ENCODE measurements at regions not wholly inside any gene's neighbourhood (a gene's known extent, or its start where the extent isn't known, plus 50 kb on each side); places are given as distances from the start of the nearest gene placed in this dataset.

- Histone ChIP-seq H3K27me3 (ENCODE audit: insufficient read depth, poor library complexity, severe bottlenecking) (no peaks in the 10 kb centered on the region), H3K4me3 (replicated peaks; ENCODE audit: insufficient read depth, low read length) (no peak overlapping the region), H3K27ac (replicated peaks) (no peak overlapping the region)
- DNase-seq (ENCODE audit: low read depth in 1 of 2, low spot score in 1 of 2) = no peak
- TF ChIP-seq SPI1 (IDR thresholded peaks at IDR 0.05; ENCODE audit: borderline replicate concordance, low read depth) (no peak), POLR2AphosphoS5 (IDR thresholded peaks at IDR 0.05; ENCODE audit: low read depth) (no peak), GABPA (IDR thresholded peaks at IDR 0.05; ENCODE audit: low read depth) (no peak), CTCF (IDR thresholded peaks at IDR 0.05; ENCODE audit: insufficient read depth, low read length) (no peak)
- TF ChIP-seq, protein P1, sequence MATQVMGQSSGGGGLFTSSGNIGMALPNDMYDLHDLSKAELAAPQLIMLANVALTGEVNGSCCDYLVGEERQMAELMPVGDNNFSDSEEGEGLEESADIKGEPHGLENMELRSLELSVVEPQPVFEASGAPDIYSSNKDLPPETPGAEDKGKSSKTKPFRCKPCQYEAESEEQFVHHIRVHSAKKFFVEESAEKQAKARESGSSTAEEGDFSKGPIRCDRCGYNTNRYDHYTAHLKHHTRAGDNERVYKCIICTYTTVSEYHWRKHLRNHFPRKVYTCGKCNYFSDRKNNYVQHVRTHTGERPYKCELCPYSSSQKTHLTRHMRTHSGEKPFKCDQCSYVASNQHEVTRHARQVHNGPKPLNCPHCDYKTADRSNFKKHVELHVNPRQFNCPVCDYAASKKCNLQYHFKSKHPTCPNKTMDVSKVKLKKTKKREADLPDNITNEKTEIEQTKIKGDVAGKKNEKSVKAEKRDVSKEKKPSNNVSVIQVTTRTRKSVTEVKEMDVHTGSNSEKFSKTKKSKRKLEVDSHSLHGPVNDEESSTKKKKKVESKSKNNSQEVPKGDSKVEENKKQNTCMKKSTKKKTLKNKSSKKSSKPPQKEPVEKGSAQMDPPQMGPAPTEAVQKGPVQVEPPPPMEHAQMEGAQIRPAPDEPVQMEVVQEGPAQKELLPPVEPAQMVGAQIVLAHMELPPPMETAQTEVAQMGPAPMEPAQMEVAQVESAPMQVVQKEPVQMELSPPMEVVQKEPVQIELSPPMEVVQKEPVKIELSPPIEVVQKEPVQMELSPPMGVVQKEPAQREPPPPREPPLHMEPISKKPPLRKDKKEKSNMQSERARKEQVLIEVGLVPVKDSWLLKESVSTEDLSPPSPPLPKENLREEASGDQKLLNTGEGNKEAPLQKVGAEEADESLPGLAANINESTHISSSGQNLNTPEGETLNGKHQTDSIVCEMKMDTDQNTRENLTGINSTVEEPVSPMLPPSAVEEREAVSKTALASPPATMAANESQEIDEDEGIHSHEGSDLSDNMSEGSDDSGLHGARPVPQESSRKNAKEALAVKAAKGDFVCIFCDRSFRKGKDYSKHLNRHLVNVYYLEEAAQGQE (IDR thresholded peaks at IDR 0.05; ENCODE audit: insufficient replicate concordance, low read depth) = no peak
Measured at GRCh38 chr18:65946777-65947176, 196.0 kb downstream of the CDH7 start.

DNA sequence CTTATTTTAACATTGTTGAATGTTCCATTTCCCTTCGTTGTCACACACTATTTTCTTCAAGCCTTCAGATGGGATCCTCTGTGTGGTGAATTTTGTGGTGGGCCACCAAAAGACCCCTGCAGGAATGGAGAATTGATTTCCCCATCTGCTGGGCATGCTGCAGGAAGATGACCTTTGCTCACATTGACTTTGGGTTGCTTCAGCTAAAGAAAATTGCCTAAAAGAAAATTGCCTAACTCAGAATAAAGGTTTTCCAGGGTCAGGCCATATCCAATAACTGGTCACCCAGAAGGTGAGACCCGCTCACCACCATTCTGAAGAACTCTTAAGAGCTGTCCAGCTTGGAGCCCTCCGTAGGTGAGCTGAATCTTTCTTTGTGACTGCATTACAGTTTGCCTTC is 192.5 kb downstream of the CDH7 start:
- H3K4me3 ChIP-seq (replicated peaks; ENCODE audit: insufficient read depth, low read length) = no peak overlapping the region
- H3K27ac ChIP-seq (replicated peaks) = no peak overlapping the region
- DNase-seq (ENCODE audit: low read depth in 1 of 2, low spot score in 1 of 2) = no peak
- no peaks in the 10 kb centered on the region for H3K27me3 ChIP-seq (ENCODE audit: insufficient read depth, poor library complexity, severe bottlenecking)
- TF ChIP-seq SPI1 (IDR thresholded peaks at IDR 0.05; ENCODE audit: borderline replicate concordance, low read depth) = no peak
- TF ChIP-seq, protein P1 (IDR thresholded peaks at IDR 0.05; ENCODE audit: insufficient replicate concordance, low read depth) = no peak
- no peak for TF ChIP-seq GABPA (IDR thresholded peaks at IDR 0.05; ENCODE audit: low read depth)
- no peak for TF ChIP-seq CTCF (IDR thresholded peaks at IDR 0.05; ENCODE audit: insufficient read depth, low read length)
- no peak for TF ChIP-seq POLR2AphosphoS5 (IDR thresholded peaks at IDR 0.05; ENCODE audit: low read depth)

GRCh38 chr18:65942854-65943253 is 192.0 kb downstream of the CDH7 start:
- no peaks in the 10 kb centered on the region for H3K27me3 ChIP-seq (ENCODE audit: insufficient read depth, poor library complexity, severe bottlenecking)
- no peak for DNase-seq (ENCODE audit: low read depth in 1 of 2, low spot score in 1 of 2)
- H3K27ac ChIP-seq (replicated peaks) = no peak overlapping the region
- no peak overlapping the region for H3K4me3 ChIP-seq (replicated peaks; ENCODE audit: insufficient read depth, low read length)
- TF ChIP-seq GABPA (IDR thresholded peaks at IDR 0.05; ENCODE audit: low read depth) = no peak
- no peak for TF ChIP-seq POLR2AphosphoS5 (IDR thresholded peaks at IDR 0.05; ENCODE audit: low read depth)
- TF ChIP-seq, protein P1 (IDR thresholded peaks at IDR 0.05; ENCODE audit: insufficient replicate concordance, low read depth) = no peak
- no peak for TF ChIP-seq CTCF (IDR thresholded peaks at IDR 0.05; ENCODE audit: insufficient read depth, low read length)

Measured in HL-60 (cell line).